Epithelial cell of esophagus (primary cell): ENCODE measurements at regions not wholly inside any gene's neighbourhood (a gene's known extent, or its start where the extent isn't known, plus 50 kb on each side); places are given as distances from the start of the nearest gene placed in this dataset.

Experiments used
- DNase-seq: peaks from one replicate; pipeline ENCODE4 v3.0.0; 2010; ENCODE audit warnings: low read depth
- H3K4me3 ChIP-seq: 2 replicates; pipeline ENCODE4 v1.5.1; 2011; ENCODE audit warnings: mild to moderate bottlenecking, low read length, control low read depth
- CTCF ChIP-seq: IDR thresholded peaks from 2 replicates; pipeline ENCODE4 v1.5.1; 2011; ENCODE audit warnings: low read depth, mild to moderate bottlenecking, low read length, control low read depth, inconsistent platforms; ENCODE audit not compliant: insufficient read depth; ENCODE audit errors: missing control alignments

GRCh38 chr4:135098061-135098460 lies 896.5 kb upstream of the PABPC4L start:
- no peak for TF ChIP-seq CTCF
- no peak overlapping the region for H3K4me3 ChIP-seq
- DNase-seq = peak; percentile 77

GRCh38 chr4:135073389-135073788 lies 871.8 kb upstream of the PABPC4L start:
- TF ChIP-seq CTCF = no peak
- no peak for DNase-seq
- H3K4me3 ChIP-seq = no peak overlapping the region

GRCh38 chr4:135072553-135072952 lies 871.0 kb upstream of the PABPC4L start:
- no peak for TF ChIP-seq CTCF
- DNase-seq = no peak
- no peak overlapping the region for H3K4me3 ChIP-seq

GRCh38 chr4:135065366-135065765 lies 863.8 kb upstream of the PABPC4L start:
- no peak overlapping the region for H3K4me3 ChIP-seq
- peak; percentile 2 for DNase-seq
- no peak for TF ChIP-seq CTCF

GRCh38 chr4:135050086-135050717 lies 848.6 kb upstream of the PABPC4L start:
- TF ChIP-seq CTCF = no peak
- H3K4me3 ChIP-seq = no peak overlapping the region
- DNase-seq = no peak

GRCh38 chr4:135032670-135033069 lies 831.1 kb upstream of the PABPC4L start:
- H3K4me3 ChIP-seq = no peak overlapping the region
- no peak for TF ChIP-seq CTCF
- no peak for DNase-seq

GRCh38 chr4:135015771-135016170 lies 814.2 kb upstream of the PABPC4L start:
- no peak overlapping the region for H3K4me3 ChIP-seq
- no peak for DNase-seq
- TF ChIP-seq CTCF = no peak
